ENCODE measurements at regions not wholly inside any gene's neighbourhood (a gene's known extent, or its start where the extent isn't known, plus 50 kb on each side); places are given as distances from the start of the nearest gene placed in this dataset.

DNA sequence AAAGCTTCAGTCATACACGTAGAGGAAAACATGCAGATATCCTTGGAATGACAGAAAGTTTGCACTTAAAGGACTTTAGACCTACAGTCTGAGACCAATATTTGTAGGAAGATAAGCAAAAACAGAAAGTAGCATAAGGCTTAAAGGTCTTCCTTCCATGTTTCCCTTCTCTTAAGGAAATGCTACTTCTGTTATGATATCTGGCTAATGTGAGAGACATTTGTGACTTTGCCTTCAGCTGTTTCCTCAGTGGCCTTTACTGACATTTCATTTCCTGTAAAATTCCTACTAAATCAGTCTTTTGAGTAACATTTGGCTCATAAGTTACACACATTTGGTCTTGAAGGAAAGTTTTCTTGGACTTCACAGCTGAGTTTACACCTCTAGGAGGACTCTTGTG is 713.4 kb downstream of the TBC1D32 start:
- H3K36me3 ChIP-seq (ENCODE audit: control insufficient read depth, insufficient read depth, low read length), result no peaks in the 10 kb centered on the region
- TF ChIP-seq, protein P1, sequence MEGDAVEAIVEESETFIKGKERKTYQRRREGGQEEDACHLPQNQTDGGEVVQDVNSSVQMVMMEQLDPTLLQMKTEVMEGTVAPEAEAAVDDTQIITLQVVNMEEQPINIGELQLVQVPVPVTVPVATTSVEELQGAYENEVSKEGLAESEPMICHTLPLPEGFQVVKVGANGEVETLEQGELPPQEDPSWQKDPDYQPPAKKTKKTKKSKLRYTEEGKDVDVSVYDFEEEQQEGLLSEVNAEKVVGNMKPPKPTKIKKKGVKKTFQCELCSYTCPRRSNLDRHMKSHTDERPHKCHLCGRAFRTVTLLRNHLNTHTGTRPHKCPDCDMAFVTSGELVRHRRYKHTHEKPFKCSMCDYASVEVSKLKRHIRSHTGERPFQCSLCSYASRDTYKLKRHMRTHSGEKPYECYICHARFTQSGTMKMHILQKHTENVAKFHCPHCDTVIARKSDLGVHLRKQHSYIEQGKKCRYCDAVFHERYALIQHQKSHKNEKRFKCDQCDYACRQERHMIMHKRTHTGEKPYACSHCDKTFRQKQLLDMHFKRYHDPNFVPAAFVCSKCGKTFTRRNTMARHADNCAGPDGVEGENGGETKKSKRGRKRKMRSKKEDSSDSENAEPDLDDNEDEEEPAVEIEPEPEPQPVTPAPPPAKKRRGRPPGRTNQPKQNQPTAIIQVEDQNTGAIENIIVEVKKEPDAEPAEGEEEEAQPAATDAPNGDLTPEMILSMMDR (IDR thresholded peaks at IDR 0.05; ENCODE audit: insufficient read depth, low read length, severe bottlenecking), result no peak
- DNase-seq (ENCODE audit: low read depth), result no peak
- no peaks in the 10 kb centered on the region for H3K27me3 ChIP-seq (ENCODE audit: control insufficient read depth, insufficient read depth, low read length)
- no peak for FAIRE-seq
- no peak overlapping the region for H3K4me3 ChIP-seq (ENCODE audit: low read depth, low read length)

DNA sequence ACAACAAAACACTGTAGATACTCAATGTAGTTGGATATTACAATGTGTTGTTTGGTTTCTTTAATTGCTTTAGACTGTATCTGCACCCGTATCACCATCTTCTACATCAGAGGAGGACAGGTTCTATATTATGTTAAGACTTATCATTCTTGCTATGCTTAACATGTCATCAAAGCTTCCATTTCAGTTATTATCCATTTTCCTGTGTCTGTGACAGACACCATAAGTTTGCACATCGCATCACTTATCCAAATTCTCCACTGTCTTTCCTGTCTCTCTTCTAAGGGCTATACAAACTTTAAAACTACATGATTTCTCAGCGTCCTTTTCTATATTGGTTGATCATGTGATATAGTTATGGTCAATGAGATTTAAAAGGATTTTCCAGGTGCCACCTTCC is 719.0 kb downstream of the TBC1D32 start:
- no peak for DNase-seq (ENCODE audit: low read depth)
- no peaks in the 10 kb centered on the region for H3K36me3 ChIP-seq (ENCODE audit: control insufficient read depth, insufficient read depth, low read length)
- H3K27me3 ChIP-seq (ENCODE audit: control insufficient read depth, insufficient read depth, low read length), result no peaks in the 10 kb centered on the region
- H3K4me3 ChIP-seq (ENCODE audit: low read depth, low read length), result no peak overlapping the region
- no peak for FAIRE-seq
- TF ChIP-seq, protein P1 (IDR thresholded peaks at IDR 0.05; ENCODE audit: insufficient read depth, low read length, severe bottlenecking), result no peak

DNA sequence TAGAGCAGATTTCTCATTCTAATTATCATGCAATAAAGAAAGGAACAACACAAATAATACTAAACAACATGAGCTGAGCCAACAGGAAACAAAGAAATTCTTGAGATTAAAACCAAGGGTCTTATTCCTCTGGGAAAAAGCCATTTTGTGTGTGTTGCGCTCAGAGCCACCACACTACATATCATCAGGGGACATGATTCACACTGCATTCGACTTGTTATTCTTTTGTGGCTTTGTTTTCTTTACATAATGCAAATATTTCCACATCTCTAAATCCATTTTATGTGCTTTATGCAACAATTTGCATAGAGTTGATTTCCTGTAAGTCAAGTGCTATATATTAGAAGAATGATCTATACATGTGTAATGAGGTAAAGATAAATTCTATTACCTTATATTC is 719.6 kb downstream of the TBC1D32 start:
- DNase-seq (ENCODE audit: low read depth) (no peak), FAIRE-seq (no peak)
- no peaks in the 10 kb centered on the region for H3K27me3 ChIP-seq (ENCODE audit: control insufficient read depth, insufficient read depth, low read length)
- TF ChIP-seq, protein P1 (IDR thresholded peaks at IDR 0.05; ENCODE audit: insufficient read depth, low read length, severe bottlenecking), result no peak
- no peak overlapping the region for H3K4me3 ChIP-seq (ENCODE audit: low read depth, low read length)
- H3K36me3 ChIP-seq (ENCODE audit: control insufficient read depth, insufficient read depth, low read length), result no peaks in the 10 kb centered on the region

DNA sequence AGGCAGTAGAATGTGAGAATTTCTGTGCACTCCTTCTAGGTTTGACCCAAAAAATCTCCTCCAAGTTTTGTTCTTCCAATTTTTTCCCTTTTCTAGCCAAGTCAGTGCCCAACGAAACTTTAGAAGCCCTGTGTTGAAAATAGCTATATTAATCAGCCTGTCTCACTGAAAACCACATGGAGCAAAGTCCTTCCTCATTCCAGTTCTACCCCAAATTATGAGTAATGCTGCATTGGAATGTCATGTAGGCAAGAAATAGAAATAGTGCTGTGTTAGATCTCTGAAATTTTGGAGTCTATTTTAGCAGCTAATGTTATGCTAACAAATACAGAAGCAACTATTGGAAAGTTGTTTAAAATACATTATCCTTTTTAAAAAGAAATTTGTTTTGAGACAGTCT is 725.5 kb downstream of the TBC1D32 start:
- Histone ChIP-seq H3K4me3 (ENCODE audit: low read depth, low read length) (no peak overlapping the region), H3K36me3 (ENCODE audit: control insufficient read depth, insufficient read depth, low read length) (no peaks in the 10 kb centered on the region), H3K27me3 (ENCODE audit: control insufficient read depth, insufficient read depth, low read length) (no peaks in the 10 kb centered on the region)
- TF ChIP-seq, protein P1 (IDR thresholded peaks at IDR 0.05; ENCODE audit: insufficient read depth, low read length, severe bottlenecking), result no peak
- DNase-seq (ENCODE audit: low read depth) (peak; percentile 76), FAIRE-seq (no peak)

DNA sequence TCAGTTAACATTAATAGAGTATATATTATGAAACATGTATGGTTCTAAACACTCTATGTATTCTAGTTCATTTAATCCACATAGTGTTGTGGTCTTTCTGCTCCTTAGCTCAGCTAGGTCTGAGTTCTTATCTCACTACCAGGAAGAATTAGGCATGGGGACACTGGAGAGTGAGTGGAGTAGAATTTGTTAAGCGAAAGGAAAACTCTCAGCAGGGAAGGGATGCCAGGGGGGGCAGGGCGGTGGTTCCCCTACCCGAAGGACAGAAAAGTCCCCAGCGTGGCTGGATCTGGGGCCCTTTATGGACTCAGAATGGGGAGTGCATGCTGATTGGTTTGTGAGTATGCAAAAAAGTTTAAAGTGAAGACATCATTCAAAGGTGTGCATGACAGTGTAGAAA is 727.5 kb downstream of the TBC1D32 start:
- Histone ChIP-seq H3K27me3 (ENCODE audit: control insufficient read depth, insufficient read depth, low read length) (no peaks in the 10 kb centered on the region), H3K4me3 (ENCODE audit: low read depth, low read length) (no peak overlapping the region), H3K36me3 (ENCODE audit: control insufficient read depth, insufficient read depth, low read length) (no peaks in the 10 kb centered on the region)
- TF ChIP-seq, protein P1 (IDR thresholded peaks at IDR 0.05; ENCODE audit: insufficient read depth, low read length, severe bottlenecking), result no peak
- FAIRE-seq (no peak), DNase-seq (ENCODE audit: low read depth) (no peak)

DNA sequence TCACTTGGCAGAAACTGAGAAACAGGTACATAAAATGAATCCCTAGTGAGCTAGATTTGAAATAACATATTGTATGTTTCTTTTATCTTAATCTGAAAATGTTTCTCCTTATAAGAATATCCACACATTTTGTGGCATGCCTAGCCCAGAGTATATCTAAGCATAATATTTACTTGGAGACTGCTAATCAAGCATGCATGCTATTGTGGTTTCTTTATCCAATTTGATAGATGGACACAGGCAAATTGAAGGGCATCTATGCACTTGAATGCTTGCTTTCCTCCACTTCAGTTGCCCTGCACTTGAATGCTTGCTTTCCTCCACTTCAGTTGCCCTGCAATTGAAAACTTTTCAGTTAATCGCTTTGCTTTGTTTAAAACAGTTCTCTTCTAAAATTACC is 729.8 kb downstream of the TBC1D32 start:
- FAIRE-seq, result no peak
- TF ChIP-seq, protein P1 (IDR thresholded peaks at IDR 0.05; ENCODE audit: insufficient read depth, low read length, severe bottlenecking), result no peak
- DNase-seq (ENCODE audit: low read depth), result no peak
- no peaks in the 10 kb centered on the region for H3K27me3 ChIP-seq (ENCODE audit: control insufficient read depth, insufficient read depth, low read length)
- no peak overlapping the region for H3K4me3 ChIP-seq (ENCODE audit: low read depth, low read length)
- H3K36me3 ChIP-seq (ENCODE audit: control insufficient read depth, insufficient read depth, low read length), result no peaks in the 10 kb centered on the region

Data from bronchial epithelial cell (primary cell).